Esophagus squamous epithelium (tissue), 5 donors: ENCODE measurements at regions not wholly inside any gene's neighbourhood (a gene's known extent, or its start where the extent isn't known, plus 50 kb on each side); places are given as distances from the start of the nearest gene placed in this dataset.
A peak's percentile ranks its signal among the peaks of the same experiment; 100 is the strongest.

ENCODE experiments used
- DNase-seq: peaks from one replicate; lab custom pipeline; 2025; lab: John Stamatoyannopoulos, UW
- H3K27ac ChIP-seq, 4 donors: fragments of 200-600 bp; sonication (generic); one replicate each; pipeline ENCODE4 v1.5.1; 2016 to 2019; ENCODE audit warnings: mild to moderate bottlenecking in 1 of 4
- H3K27me3 ChIP-seq, 4 donors: fragments of 200-600 bp; sonication (generic); 1 replicate in 3 of 4; 2 replicates in 1 of 4; pipeline versions ENCODE4 v1.5.1 to v1.6.0; 2017 to 2021; ENCODE audit warnings: antibody characterized with exemption in 1 of 4
- H3K36me3 ChIP-seq, 3 donors: fragments of 200-600 bp; sonication (generic); one replicate each; pipeline ENCODE4 v1.5.1; 2016 to 2019
- H3K4me1 ChIP-seq, 3 donors: fragments of 200-600 bp; sonication (generic); one replicate each; pipeline ENCODE4 v1.5.1; 2017 to 2019
- H3K4me3 ChIP-seq, 4 donors: fragments of 200-600 bp; sonication (generic); 1 replicate in 3 of 4; 2 replicates in 1 of 4; pipeline ENCODE4 v1.5.1; 2016 to 2019; ENCODE audit warnings: mild to moderate bottlenecking in 2 of 4, moderate library complexity in 1 of 4
- H3K9me3 ChIP-seq, 3 donors: fragments of 200-600 bp; sonication (generic); one replicate each; pipeline ENCODE4 v1.5.1; 2016 to 2019
- POLR2A ChIP-seq, 4 donors: fragments of 450-650 bp; IDR thresholded peaks; one replicate each; pipeline ENCODE4 v1.6.1; 2017; ENCODE audit warnings: antibody characterized with exemption in 4 of 4, mild to moderate bottlenecking in 4 of 4, moderate library complexity in 3 of 4
- WGBS, 2 donors: methylation state at CpG; one replicate each; pipeline ENCODE4 v1.1.5; 2018; 5-methylcytosine and 5-hydroxymethylcytosine counted together
- intact Hi-C: fragments of 100-400 bp; cut with DNase I; formaldehyde crosslinking; loops from one replicate; pipeline ENCODE4 v1.15.0; 2022
- TF ChIP-seq, protein P1 (sequence below), 6 experiments: fragments of 450-650 bp in 4 of 6; fragments of 200-600 bp in 2 of 6; sonication (generic) in 2 of 6; IDR thresholded peaks; one replicate each; pipeline ENCODE4 v1.5.1; 2016 to 2019; ENCODE audit warnings: antibody characterized with exemption in 6 of 6, mild to moderate bottlenecking in 4 of 6, moderate library complexity in 4 of 6
- donor health status: DM: yes; HTN: yes; CAD: no.

- no peak for DNase-seq
- Histone ChIP-seq H3K36me3 (no peaks in the 10 kb centered on the region), H3K27me3 (no peaks in the 10 kb centered on the region), H3K4me1 (peaks cover 11 to 41% (median 24%) of the 10 kb centered on the region in 3 donors), H3K4me3 (no peak overlapping the region), H3K27ac (peak overlapping the region in 1 of 4 donors; percentile 66), H3K9me3 (no peaks in the 10 kb centered on the region)
- intact Hi-C loops: no loop called here
- TF ChIP-seq, protein P1, sequence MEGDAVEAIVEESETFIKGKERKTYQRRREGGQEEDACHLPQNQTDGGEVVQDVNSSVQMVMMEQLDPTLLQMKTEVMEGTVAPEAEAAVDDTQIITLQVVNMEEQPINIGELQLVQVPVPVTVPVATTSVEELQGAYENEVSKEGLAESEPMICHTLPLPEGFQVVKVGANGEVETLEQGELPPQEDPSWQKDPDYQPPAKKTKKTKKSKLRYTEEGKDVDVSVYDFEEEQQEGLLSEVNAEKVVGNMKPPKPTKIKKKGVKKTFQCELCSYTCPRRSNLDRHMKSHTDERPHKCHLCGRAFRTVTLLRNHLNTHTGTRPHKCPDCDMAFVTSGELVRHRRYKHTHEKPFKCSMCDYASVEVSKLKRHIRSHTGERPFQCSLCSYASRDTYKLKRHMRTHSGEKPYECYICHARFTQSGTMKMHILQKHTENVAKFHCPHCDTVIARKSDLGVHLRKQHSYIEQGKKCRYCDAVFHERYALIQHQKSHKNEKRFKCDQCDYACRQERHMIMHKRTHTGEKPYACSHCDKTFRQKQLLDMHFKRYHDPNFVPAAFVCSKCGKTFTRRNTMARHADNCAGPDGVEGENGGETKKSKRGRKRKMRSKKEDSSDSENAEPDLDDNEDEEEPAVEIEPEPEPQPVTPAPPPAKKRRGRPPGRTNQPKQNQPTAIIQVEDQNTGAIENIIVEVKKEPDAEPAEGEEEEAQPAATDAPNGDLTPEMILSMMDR (IDR thresholded peaks at IDR 0.05): no peak
- no peak for TF ChIP-seq POLR2A (IDR thresholded peaks at IDR 0.05)
- WGBS, 2 donors: 69 to 86% methylated on average over 2 of the region's 3 CpGs
Observed at GRCh38 chr6:3609388-3609787, 142.1 kb downstream of the PXDC1 start.

GRCh38 chr6:3608159-3608558 lies 143.4 kb downstream of the PXDC1 start:
- no peak overlapping the region for H3K27ac ChIP-seq
- H3K36me3 ChIP-seq: no peaks in the 10 kb centered on the region
- 90 to 100% methylated on average over 2 to 5 of the region's 10 CpGs for WGBS, 2 donors
- TF ChIP-seq POLR2A (IDR thresholded peaks at IDR 0.05): no peak
- TF ChIP-seq, protein P1 (IDR thresholded peaks at IDR 0.05): no peak
- H3K9me3 ChIP-seq: no peaks in the 10 kb centered on the region
- H3K4me1 ChIP-seq: peaks cover 11 to 40% (median 23%) of the 10 kb centered on the region in 3 donors
- no peak for DNase-seq
- intact Hi-C loops: no loop called here
- H3K27me3 ChIP-seq: no peaks in the 10 kb centered on the region
- H3K4me3 ChIP-seq: no peak overlapping the region

DNA sequence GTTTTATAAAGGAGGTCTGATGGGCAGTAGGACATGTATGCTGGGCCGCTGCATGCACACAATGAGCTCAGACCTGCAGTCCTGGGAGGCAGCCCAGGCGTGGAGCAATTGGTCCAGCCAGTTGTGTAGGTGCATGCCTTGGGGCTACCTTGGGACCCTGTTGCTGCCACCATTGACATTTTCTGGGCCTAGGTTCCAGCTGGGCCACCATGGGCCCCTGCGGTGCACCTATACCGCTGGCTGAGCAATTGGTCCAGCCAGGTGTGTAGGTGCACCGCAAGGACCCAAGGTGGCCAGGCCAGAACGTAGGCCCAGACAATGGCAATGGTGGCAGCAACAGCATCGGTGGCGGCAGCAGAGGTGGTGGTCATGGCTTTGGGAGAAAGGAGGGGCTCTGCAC lies 143.9 kb downstream of the PXDC1 start:
- Histone ChIP-seq H3K4me1 (peaks cover 11 to 34% (median 19%) of the 10 kb centered on the region in 3 donors), H3K4me3 (no peak overlapping the region), H3K27ac (no peak overlapping the region), H3K27me3 (no peaks in the 10 kb centered on the region), H3K9me3 (peaks cover 0 to 2% (median 1%) of the 10 kb centered on the region in 3 donors), H3K36me3 (no peaks in the 10 kb centered on the region)
- TF ChIP-seq, protein P1 (IDR thresholded peaks at IDR 0.05): no peak
- TF ChIP-seq POLR2A (IDR thresholded peaks at IDR 0.05): no peak
- intact Hi-C loops: no loop called here
- no peak for DNase-seq
- WGBS, 2 donors: 84 to 94% methylated on average over 4 to 5 of the region's 8 CpGs

GRCh38 chr6:3607171-3607570 lies 144.3 kb downstream of the PXDC1 start:
- Histone ChIP-seq H3K36me3 (no peaks in the 10 kb centered on the region), H3K27ac (no peak overlapping the region), H3K4me3 (no peak overlapping the region), H3K9me3 (peaks cover 0 to 6% (median 3%) of the 10 kb centered on the region in 3 donors), H3K4me1 (peaks cover 9 to 30% (median 19%) of the 10 kb centered on the region in 3 donors), H3K27me3 (no peaks in the 10 kb centered on the region)
- DNase-seq: no peak
- WGBS, 2 donors: 78 to 79% methylated on average over 4 of the region's 4 CpGs
- intact Hi-C loops: no loop called here
- TF ChIP-seq POLR2A (IDR thresholded peaks at IDR 0.05): no peak
- TF ChIP-seq, protein P1 (IDR thresholded peaks at IDR 0.05): no peak

GRCh38 chr6:3603340-3604130 lies 146.7 kb upstream of the SLC22A23 start:
- DNase-seq: no peak
- Histone ChIP-seq H3K27ac (no peak overlapping the region), H3K9me3 (peaks cover 0 to 16% (median 9%) of the 10 kb centered on the region in 3 donors), H3K27me3 (no peaks in the 10 kb centered on the region), H3K36me3 (no peaks in the 10 kb centered on the region), H3K4me3 (no peak overlapping the region), H3K4me1 (no peaks in the 10 kb centered on the region)
- 100% methylated on average over 1 to 5 of the region's 5 CpGs for WGBS, 2 donors
- intact Hi-C loops: no loop called here
- no peak for TF ChIP-seq POLR2A (IDR thresholded peaks at IDR 0.05)
- TF ChIP-seq, protein P1 (IDR thresholded peaks at IDR 0.05): no peak
